ENCODE measurements at regions not wholly inside any gene's neighbourhood (a gene's known extent, or its start where the extent isn't known, plus 50 kb on each side); places are given as distances from the start of the nearest gene placed in this dataset.

DNA sequence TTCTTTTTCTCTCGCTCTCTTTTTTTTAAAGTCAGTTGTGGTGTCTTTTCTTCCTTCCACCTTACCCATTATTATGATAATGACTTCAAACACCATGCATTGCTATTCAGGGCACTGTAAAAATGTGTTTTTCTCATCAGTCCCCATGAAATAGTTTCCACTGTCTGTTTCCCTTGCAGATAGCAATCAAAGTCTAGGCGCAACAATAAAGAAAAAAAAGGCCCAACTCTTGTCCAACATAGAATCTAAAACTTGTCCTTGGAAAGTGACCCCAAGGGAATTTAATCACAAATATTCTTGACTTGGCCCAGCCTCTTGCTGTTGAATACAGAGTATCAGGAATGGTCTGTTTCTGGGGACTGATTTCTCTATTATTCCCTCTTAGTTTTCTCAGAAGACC lies 382.5 kb downstream of the PLPP3 start:
- Histone ChIP-seq H3K27me3 (replicated peaks in 1 of 4; ENCODE audit: control insufficient read depth in 3 of 4, extremely low read depth in 1 of 4, insufficient read depth in 3 of 4, low read length in 3 of 4) (no peaks in the 10 kb centered on the region), H2BK120ac (replicated peaks; ENCODE audit: low read depth, low read length) (no peak overlapping the region), H3K18ac (ENCODE audit: extremely low read depth, low read length) (no peak overlapping the region), H3K27ac (ENCODE audit: low read depth, low read length) (no peak overlapping the region), H3K79me1 (ENCODE audit: low read depth, low read length) (no peaks in the 10 kb centered on the region), H3K56ac (replicated peaks; ENCODE audit: insufficient read length, low read depth, low read length) (no peak overlapping the region), H3K4ac (replicated peaks; ENCODE audit: insufficient read length, low read depth, low read length) (no peak overlapping the region), H3K79me2 (ENCODE audit: control insufficient read depth in 1 of 2, insufficient read depth in 2 of 2, low read length in 2 of 2) (no peaks in the 10 kb centered on the region), H3K4me2 (ENCODE audit: insufficient read depth in 1 of 2, low read depth in 2 of 2, low read length in 2 of 2) (peak overlapping the region in 1 of 2 experiments; percentile 35; a peak in 1 of 4 replicates), H3K23me2 (ENCODE audit: low read depth, low read length) (no peaks in the 10 kb centered on the region), H2BK5ac (ENCODE audit: low read depth, low read length) (no peak overlapping the region; the same call in 1 of the 2 replicates), H2BK20ac (ENCODE audit: low read length) (no peak overlapping the region), H2BK12ac (ENCODE audit: low read depth, low read length) (no peak overlapping the region), H4K5ac (ENCODE audit: insufficient read length, low read depth, low read length) (no peak overlapping the region), H2AFZ (ENCODE audit: low read length) (no peak overlapping the region), H4K20me1 (replicated peaks in 1 of 2; ENCODE audit: control insufficient read depth in 1 of 2, insufficient read depth in 2 of 2, low read length in 2 of 2) (no peaks in the 10 kb centered on the region), H3K9me3 (ENCODE audit: insufficient read depth in 2 of 2, low read depth in 1 of 2, low read length in 1 of 2) (no peaks in the 10 kb centered on the region), H3K4me1 (replicated peaks in 1 of 4; ENCODE audit: control insufficient read depth in 3 of 4, insufficient read depth in 4 of 4, low read length in 3 of 4) (peaks cover 0 to 6% (median 0%) of the 10 kb centered on the region in 4 experiments; a peak in 2 of 7 replicates), H4K8ac (ENCODE audit: extremely low read depth, insufficient read depth, low read length) (no peak overlapping the region), H3K9ac (replicated peaks in 1 of 4; ENCODE audit: extremely low read depth in 1 of 4, low read depth in 3 of 4, low read length in 3 of 4) (no peak overlapping the region), H2AK5ac (ENCODE audit: low read depth, low read length) (no peak overlapping the region), H4K91ac (replicated peaks; ENCODE audit: insufficient read length, low read length) (no peak overlapping the region), H3K36me3 (ENCODE audit: control insufficient read depth in 2 of 4, insufficient read depth in 4 of 4, low read length in 3 of 4) (no peaks in the 10 kb centered on the region), H3K14ac (ENCODE audit: insufficient read length) (no peak overlapping the region), H3K4me3 (ENCODE audit: extremely low read depth in 1 of 4, insufficient read depth in 2 of 4, low read depth in 3 of 4, low read length in 4 of 4) (no peak overlapping the region; a peak in 1 of 8 replicates), H2BK15ac (ENCODE audit: low read length) (no peak overlapping the region), H3K23ac (ENCODE audit: insufficient read length) (no peak overlapping the region)
- FAIRE-seq (no peak), DNase-seq (ENCODE audit: low read depth in 1 of 2, low spot score in 2 of 2) (no peak)
- ChIA-PET CTCF (ENCODE audit: partially characterized antibody) (interaction anchor here (1.1 to 2.0 kb wide), 2 partner anchors 8 to 15 kb away, joined by 3 to 10 read pairs; no protein-coding TSS in a partner anchor), POLR2A (ENCODE audit: partially characterized antibody) (no interaction called here)
- WGBS, 2 experiments (ENCODE audit: extremely low coverage in 1 of 2, insufficient coverage in 1 of 2, insufficient read length in 1 of 2, insufficient replicate concordance in 2 of 2, low coverage in 1 of 2, low lambda C conversion rate in 2 of 2, missing lambda C conversion rate in 1 of 2) = 33% methylated on average over 2 of the region's 2 CpGs; no CpG with 5 or more reads in 1 of the 2 experiments
- no peak for TF ChIP-seq CBX5 (IDR thresholded peaks at IDR 0.05; ENCODE audit: low read depth, low read length)
- TF ChIP-seq, protein P1, sequence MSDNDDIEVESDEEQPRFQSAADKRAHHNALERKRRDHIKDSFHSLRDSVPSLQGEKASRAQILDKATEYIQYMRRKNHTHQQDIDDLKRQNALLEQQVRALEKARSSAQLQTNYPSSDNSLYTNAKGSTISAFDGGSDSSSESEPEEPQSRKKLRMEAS (IDR thresholded peaks at IDR 0.05) = no peak
